B cell (primary cell): ENCODE measurements at regions not wholly inside any gene's neighbourhood (a gene's known extent, or its start where the extent isn't known, plus 50 kb on each side); places are given as distances from the start of the nearest gene placed in this dataset.

Experiments used
- ATAC-seq: fragments of 200-7000 bp; cut with Tn5 transposase; one replicate; pipeline ENCODE4 v1.10.0; 2021; ENCODE audit warnings: low read depth, mild to moderate bottlenecking, moderate number of reproducible peaks, moderate library complexity
- CTCF ChIA-PET: fragments of 350-600 bp; sonication (Branson Sonifier 250); formaldehyde crosslinking; loops from one replicate; lab custom pipeline; 2021; ENCODE audit warnings: antibody characterized with exemption, inconsistent platforms; lab: Charles Lee
- POLR2A ChIA-PET: fragments of 350-600 bp; sonication (Branson Sonifier 250); formaldehyde crosslinking; loops from one replicate; lab custom pipeline; 2021; ENCODE audit warnings: antibody characterized with exemption; lab: Charles Lee
- DNase-seq: peaks from one replicate; pipeline ENCODE4 v3.0.0; 2013
- H2AFZ ChIP-seq: 2 replicates; pipeline ENCODE4 v1.6.1; 2012; ENCODE audit warnings: mild to moderate bottlenecking, low read depth, low read length; ENCODE audit not compliant: insufficient read depth, poor library complexity, severe bottlenecking
- H3K27ac ChIP-seq, 2 donors: 1 replicate in 1 of 2; 2 replicates in 1 of 2; pipeline ENCODE4 v1.5.1; 2012 to 2013; ENCODE audit warnings: low read length in 2 of 2, mild to moderate bottlenecking in 2 of 2, moderate library complexity in 1 of 2
- H3K27me3 ChIP-seq, 4 experiments: fragments of 200-600 bp in 1 of 4; sonication (generic) in 1 of 4; replicated peaks in 1 of 4; 1 replicate in 2 of 4; 2 replicates in 2 of 4; pipeline versions ENCODE4 v1.6.1 to v1.7.0; 2013 to 2016; ENCODE audit warnings: low read length in 3 of 4, mild to moderate bottlenecking in 2 of 4, mixed read lengths in 1 of 4, moderate library complexity in 1 of 4; ENCODE audit not compliant: insufficient read depth in 4 of 4, control insufficient read depth in 3 of 4; ENCODE audit errors: control extremely low read depth in 1 of 4
- H3K36me3 ChIP-seq, 2 experiments: replicated peaks in 1 of 2; 1 replicate in 1 of 2; 2 replicates in 1 of 2; pipeline versions ENCODE4 v1.6.1 to v1.7.1; 2013; ENCODE audit warnings: low read length in 1 of 2; ENCODE audit not compliant: insufficient read depth in 2 of 2, control insufficient read depth in 1 of 2; ENCODE audit errors: control extremely low read depth in 1 of 2, extremely low read depth in 1 of 2
- H3K4me1 ChIP-seq, 2 donors: fragments of 200-600 bp in 1 of 2; sonication (generic) in 1 of 2; 1 replicate in 1 of 2; 2 replicates in 1 of 2; pipeline versions ENCODE4 v1.5.1 to v1.6.1; 2013 to 2017; ENCODE audit warnings: low read length in 2 of 2; ENCODE audit not compliant: control insufficient read depth in 2 of 2, insufficient read depth in 2 of 2
- H3K4me2 ChIP-seq: replicated peaks from 2 replicates; pipeline ENCODE3; 2012; ENCODE audit warnings: mild to moderate bottlenecking, low read depth, low read length; ENCODE audit not compliant: poor library complexity, severe bottlenecking
- H3K4me3 ChIP-seq, 5 experiments: fragments of 200-600 bp in 1 of 5; sonication (generic) in 1 of 5; 1 replicate in 3 of 5; 2 replicates in 2 of 5; pipeline versions ENCODE4 v1.5.1 to v1.7.0; 2011 to 2016; ENCODE audit warnings: low read length in 4 of 5, mild to moderate bottlenecking in 4 of 5, low read depth in 2 of 5, control low read depth in 1 of 5, moderate library complexity in 1 of 5; ENCODE audit not compliant: insufficient read depth in 1 of 5; ENCODE audit errors: control extremely low read depth in 1 of 5, extremely low read depth in 1 of 5
- H3K79me2 ChIP-seq: fragments of 200-600 bp; sonication (generic); one replicate; pipeline ENCODE4 v1.6.0; 2016; ENCODE audit warnings: low read length; ENCODE audit not compliant: control insufficient read depth, insufficient read depth
- H3K9ac ChIP-seq: fragments of 200-600 bp; sonication (generic); 2 replicates; pipeline ENCODE4 v1.6.1; 2017; ENCODE audit warnings: mild to moderate bottlenecking, low read length, moderate library complexity
- H3K9me3 ChIP-seq, 3 donors: one replicate each; pipeline versions ENCODE4 v1.6.1 to v1.7.1; 2013; ENCODE audit warnings: low read length in 2 of 3; ENCODE audit not compliant: control insufficient read depth in 2 of 3, insufficient read depth in 1 of 3; ENCODE audit errors: control extremely low read depth in 1 of 3
- H4K20me1 ChIP-seq: 2 replicates; pipeline ENCODE4 v1.6.0; 2012; ENCODE audit warnings: mild to moderate bottlenecking, low read length; ENCODE audit not compliant: insufficient read depth, control insufficient read depth, poor library complexity, severe bottlenecking
- H3K27ac Mint-ChIP-seq: one replicate; pipeline ENCODE4 v1.8.0; 2021; ENCODE audit warnings: mixed read lengths
- H3K27me3 Mint-ChIP-seq: one replicate; pipeline ENCODE4 v1.8.0; 2021; ENCODE audit warnings: mixed read lengths
- H3K4me1 Mint-ChIP-seq: one replicate; pipeline ENCODE4 v1.8.0; 2021; ENCODE audit warnings: mixed read lengths
- H3K4me3 Mint-ChIP-seq: one replicate; pipeline ENCODE4 v1.8.0; 2021; ENCODE audit warnings: mixed read lengths
- H3K9me3 Mint-ChIP-seq: one replicate; pipeline ENCODE4 v1.8.0; 2022; ENCODE audit warnings: mixed read lengths; ENCODE audit not compliant: insufficient read depth
- EZH2 ChIP-seq: IDR thresholded peaks from 2 replicates; pipeline ENCODE4 v1.6.1; 2012; ENCODE audit warnings: borderline replicate concordance, low read depth, mild to moderate bottlenecking, moderate library complexity, low read length; ENCODE audit not compliant: insufficient read depth, poor library complexity, severe bottlenecking
- WGBS: methylation state at CpG from one replicate; pipeline ENCODE4 v1.1.5; 2013; ENCODE audit warnings: missing lambda C conversion rate; ENCODE audit not compliant: insufficient coverage; 5-methylcytosine and 5-hydroxymethylcytosine counted together
- intact Hi-C: fragments of 100-400 bp; cut with micrococcal nuclease; formaldehyde crosslinking; loops from one replicate; pipeline ENCODE4 v1.10.0; 2022
- TF ChIP-seq, protein P1 (sequence below): fragments of 200-600 bp; IDR thresholded peaks from one replicate; pipeline ENCODE4 v1.8.0; 2022; ENCODE audit warnings: antibody characterized with exemption, mild to moderate bottlenecking

GRCh38 chr4:175451238-175451965 lies 360.7 kb downstream of the GPM6A start:
- H3K27me3 Mint-ChIP-seq, result no peaks in the 10 kb centered on the region
- POLR2A ChIA-PET, result no interaction called here
- H3K79me2 ChIP-seq, result no peaks in the 10 kb centered on the region
- no peaks in the 10 kb centered on the region for H4K20me1 ChIP-seq
- ATAC-seq (no peak), DNase-seq (no peak)
- H3K4me1 ChIP-seq, result no peaks in the 10 kb centered on the region
- H3K4me2 ChIP-seq, result no peak overlapping the region
- peaks cover 0 to 6% (median 0%) of the 10 kb centered on the region in 3 donors for H3K9me3 ChIP-seq
- H2AFZ ChIP-seq, result no peak overlapping the region
- no peaks in the 10 kb centered on the region for H3K27me3 ChIP-seq
- TF ChIP-seq, protein P1, sequence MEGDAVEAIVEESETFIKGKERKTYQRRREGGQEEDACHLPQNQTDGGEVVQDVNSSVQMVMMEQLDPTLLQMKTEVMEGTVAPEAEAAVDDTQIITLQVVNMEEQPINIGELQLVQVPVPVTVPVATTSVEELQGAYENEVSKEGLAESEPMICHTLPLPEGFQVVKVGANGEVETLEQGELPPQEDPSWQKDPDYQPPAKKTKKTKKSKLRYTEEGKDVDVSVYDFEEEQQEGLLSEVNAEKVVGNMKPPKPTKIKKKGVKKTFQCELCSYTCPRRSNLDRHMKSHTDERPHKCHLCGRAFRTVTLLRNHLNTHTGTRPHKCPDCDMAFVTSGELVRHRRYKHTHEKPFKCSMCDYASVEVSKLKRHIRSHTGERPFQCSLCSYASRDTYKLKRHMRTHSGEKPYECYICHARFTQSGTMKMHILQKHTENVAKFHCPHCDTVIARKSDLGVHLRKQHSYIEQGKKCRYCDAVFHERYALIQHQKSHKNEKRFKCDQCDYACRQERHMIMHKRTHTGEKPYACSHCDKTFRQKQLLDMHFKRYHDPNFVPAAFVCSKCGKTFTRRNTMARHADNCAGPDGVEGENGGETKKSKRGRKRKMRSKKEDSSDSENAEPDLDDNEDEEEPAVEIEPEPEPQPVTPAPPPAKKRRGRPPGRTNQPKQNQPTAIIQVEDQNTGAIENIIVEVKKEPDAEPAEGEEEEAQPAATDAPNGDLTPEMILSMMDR, result no peak
- no peak for TF ChIP-seq EZH2
- H3K4me3 Mint-ChIP-seq, result no peak overlapping the region
- H3K27ac ChIP-seq, result no peak overlapping the region
- H3K27ac Mint-ChIP-seq, result no peak overlapping the region
- intact Hi-C loops, result no loop called here
- peaks cover 5% of the 10 kb centered on the region for H3K4me1 Mint-ChIP-seq
- H3K4me3 ChIP-seq, result no peak overlapping the region
- CTCF ChIA-PET, result no interaction called here
- WGBS, result 83% methylated on average over 2 of the region's 8 CpGs
- H3K9me3 Mint-ChIP-seq, result no peaks in the 10 kb centered on the region
- no peak overlapping the region for H3K9ac ChIP-seq
- H3K36me3 ChIP-seq, result no peaks in the 10 kb centered on the region

DNA sequence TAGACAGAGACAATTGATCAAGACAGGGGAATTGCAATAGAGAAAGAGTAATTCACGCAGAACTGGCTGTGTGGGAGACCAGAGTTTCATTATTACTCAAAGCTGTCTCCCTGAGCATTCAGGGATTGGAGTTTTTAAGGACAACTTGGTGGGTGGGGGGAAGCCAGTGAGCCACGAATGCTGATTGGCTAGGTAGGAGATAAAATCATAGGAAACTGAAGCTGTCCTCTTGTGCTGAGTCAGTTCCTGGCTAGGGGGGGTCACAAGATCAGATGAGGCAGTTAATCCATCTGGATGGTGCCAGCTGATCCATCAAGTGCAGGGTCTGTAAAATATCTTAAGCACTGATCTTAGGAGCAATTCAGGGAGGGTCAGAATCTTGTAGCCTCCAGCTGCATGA lies 358.6 kb downstream of the GPM6A start:
- no peaks in the 10 kb centered on the region for H4K20me1 ChIP-seq
- H3K4me3 ChIP-seq, result no peak overlapping the region
- ChIA-PET POLR2A (no interaction called here), CTCF (no interaction called here)
- no peaks in the 10 kb centered on the region for H3K27me3 Mint-ChIP-seq
- ATAC-seq (no peak), DNase-seq (no peak)
- H3K9me3 ChIP-seq, result peaks cover 0 to 6% (median 0%) of the 10 kb centered on the region in 3 donors
- H2AFZ ChIP-seq, result no peak overlapping the region
- H3K27ac Mint-ChIP-seq, result no peak overlapping the region
- no peak for TF ChIP-seq EZH2
- TF ChIP-seq, protein P1, result no peak
- no peaks in the 10 kb centered on the region for H3K27me3 ChIP-seq
- H3K36me3 ChIP-seq, result no peaks in the 10 kb centered on the region
- no peaks in the 10 kb centered on the region for H3K9me3 Mint-ChIP-seq
- H3K4me1 ChIP-seq, result no peaks in the 10 kb centered on the region
- intact Hi-C loops, result no loop called here
- no peaks in the 10 kb centered on the region for H3K79me2 ChIP-seq
- no peak overlapping the region for H3K4me2 ChIP-seq
- no peak overlapping the region for H3K27ac ChIP-seq
- peaks cover 5% of the 10 kb centered on the region for H3K4me1 Mint-ChIP-seq
- H3K9ac ChIP-seq, result no peak overlapping the region
- WGBS, result 66% methylated on average over 2 of the region's 2 CpGs
- H3K4me3 Mint-ChIP-seq, result no peak overlapping the region
